K562 (cell line): ENCODE measurements at regions not wholly inside any gene's neighbourhood (a gene's known extent, or its start where the extent isn't known, plus 50 kb on each side); places are given as distances from the start of the nearest gene placed in this dataset.

Experiments
- ZNF175 ChIP-seq: fragments of 200-800 bp; sonication (Bioruptor generic); IDR thresholded peaks from 2 replicates; pipeline ENCODE4 v1.6.1; 2016; ENCODE audit warnings: low read depth, mild to moderate bottlenecking, missing genetic modification characterization, missing compliant biosample characterization
- ZNF354B ChIP-seq: fragments of 250-450 bp; sonication (Bioruptor Pico); IDR thresholded peaks from 2 replicates; pipeline ENCODE4 v1.4.0; 2020
- TF ChIP-seq, protein P1 (sequence below): fragments of 450-650 bp; IDR thresholded peaks from 2 replicates; pipeline ENCODE4 v1.6.1; 2018; ENCODE audit not compliant: partially characterized antibody

GRCh38 chr6:168886964-168887363, 366.7 kb downstream of the THBS2 start:
- TF ChIP-seq ZNF175 (no peak), ZNF354B (CRISPR knock-in tag) (no peak)
- TF ChIP-seq, protein P1, sequence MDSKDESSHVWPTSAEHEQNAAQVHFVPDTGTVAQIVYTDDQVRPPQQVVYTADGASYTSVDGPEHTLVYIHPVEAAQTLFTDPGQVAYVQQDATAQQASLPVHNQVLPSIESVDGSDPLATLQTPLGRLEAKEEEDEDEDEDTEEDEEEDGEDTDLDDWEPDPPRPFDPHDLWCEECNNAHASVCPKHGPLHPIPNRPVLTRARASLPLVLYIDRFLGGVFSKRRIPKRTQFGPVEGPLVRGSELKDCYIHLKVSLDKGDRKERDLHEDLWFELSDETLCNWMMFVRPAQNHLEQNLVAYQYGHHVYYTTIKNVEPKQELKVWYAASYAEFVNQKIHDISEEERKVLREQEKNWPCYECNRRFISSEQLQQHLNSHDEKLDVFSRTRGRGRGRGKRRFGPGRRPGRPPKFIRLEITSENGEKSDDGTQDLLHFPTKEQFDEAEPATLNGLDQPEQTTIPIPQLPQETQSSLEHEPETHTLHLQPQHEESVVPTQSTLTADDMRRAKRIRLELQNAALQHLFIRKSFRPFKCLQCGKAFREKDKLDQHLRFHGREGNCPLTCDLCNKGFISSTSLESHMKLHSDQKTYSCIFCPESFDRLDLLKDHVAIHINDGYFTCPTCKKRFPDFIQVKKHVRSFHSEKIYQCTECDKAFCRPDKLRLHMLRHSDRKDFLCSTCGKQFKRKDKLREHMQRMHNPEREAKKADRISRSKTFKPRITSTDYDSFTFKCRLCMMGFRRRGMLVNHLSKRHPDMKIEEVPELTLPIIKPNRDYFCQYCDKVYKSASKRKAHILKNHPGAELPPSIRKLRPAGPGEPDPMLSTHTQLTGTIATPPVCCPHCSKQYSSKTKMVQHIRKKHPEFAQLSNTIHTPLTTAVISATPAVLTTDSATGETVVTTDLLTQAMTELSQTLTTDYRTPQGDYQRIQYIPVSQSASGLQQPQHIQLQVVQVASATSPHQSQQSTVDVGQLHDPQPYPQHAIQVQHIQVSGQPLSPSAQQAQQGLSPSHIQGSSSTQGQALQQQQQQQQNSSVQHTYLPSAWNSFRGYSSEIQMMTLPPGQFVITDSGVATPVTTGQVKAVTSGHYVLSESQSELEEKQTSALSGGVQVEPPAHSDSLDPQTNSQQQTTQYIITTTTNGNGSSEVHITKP, result no peak
